ENCODE measurements at regions not wholly inside any gene's neighbourhood (a gene's known extent, or its start where the extent isn't known, plus 50 kb on each side); places are given as distances from the start of the nearest gene placed in this dataset.

DNA sequence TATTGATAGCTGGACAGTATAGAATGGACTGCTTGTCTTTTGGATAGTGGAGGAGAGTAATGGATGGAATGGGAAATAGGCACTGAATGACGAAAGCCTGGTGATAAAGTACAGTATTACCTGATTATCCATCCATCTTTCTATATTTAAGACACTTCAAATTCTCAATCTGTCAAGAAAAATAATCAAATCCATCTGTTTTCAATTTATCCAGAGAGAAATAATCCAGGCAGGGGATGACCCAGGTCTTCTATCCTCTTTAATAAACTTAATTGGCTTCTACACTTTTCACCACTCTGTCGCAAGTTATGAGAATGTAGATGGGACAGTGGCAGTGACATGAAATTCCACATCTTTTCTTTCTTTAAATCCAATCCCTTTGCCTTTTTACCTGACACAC, 420.3 kb upstream of the PDZRN3 start:
- Mint-ChIP-seq H3K9me3 (ENCODE audit: low read depth, unreplicated experiment) (peaks cover 8% of the 10 kb centered on the region), H3K36me3 (ENCODE audit: insufficient read depth, unreplicated experiment) (no peaks in the 10 kb centered on the region), H3K27me3 (ENCODE audit: unreplicated experiment) (no peaks in the 10 kb centered on the region), H3K4me3 (ENCODE audit: low read depth, unreplicated experiment) (no peak overlapping the region), H3K27ac (ENCODE audit: unreplicated experiment) (no peak overlapping the region), H3K4me1 (ENCODE audit: low read depth, unreplicated experiment) (no peaks in the 10 kb centered on the region)
- no peak for DNase-seq
- TF ChIP-seq, protein P1, sequence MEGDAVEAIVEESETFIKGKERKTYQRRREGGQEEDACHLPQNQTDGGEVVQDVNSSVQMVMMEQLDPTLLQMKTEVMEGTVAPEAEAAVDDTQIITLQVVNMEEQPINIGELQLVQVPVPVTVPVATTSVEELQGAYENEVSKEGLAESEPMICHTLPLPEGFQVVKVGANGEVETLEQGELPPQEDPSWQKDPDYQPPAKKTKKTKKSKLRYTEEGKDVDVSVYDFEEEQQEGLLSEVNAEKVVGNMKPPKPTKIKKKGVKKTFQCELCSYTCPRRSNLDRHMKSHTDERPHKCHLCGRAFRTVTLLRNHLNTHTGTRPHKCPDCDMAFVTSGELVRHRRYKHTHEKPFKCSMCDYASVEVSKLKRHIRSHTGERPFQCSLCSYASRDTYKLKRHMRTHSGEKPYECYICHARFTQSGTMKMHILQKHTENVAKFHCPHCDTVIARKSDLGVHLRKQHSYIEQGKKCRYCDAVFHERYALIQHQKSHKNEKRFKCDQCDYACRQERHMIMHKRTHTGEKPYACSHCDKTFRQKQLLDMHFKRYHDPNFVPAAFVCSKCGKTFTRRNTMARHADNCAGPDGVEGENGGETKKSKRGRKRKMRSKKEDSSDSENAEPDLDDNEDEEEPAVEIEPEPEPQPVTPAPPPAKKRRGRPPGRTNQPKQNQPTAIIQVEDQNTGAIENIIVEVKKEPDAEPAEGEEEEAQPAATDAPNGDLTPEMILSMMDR (IDR thresholded peaks at IDR 0.05; ENCODE audit: unreplicated experiment): no peak
- intact Hi-C loops (cut with micrococcal nuclease; ENCODE audit: unreplicated experiment): no loop called here
- BruUV-seq (replicated peaks): no TSS peak
- CTCF ChIA-PET: no interaction called here

DNA sequence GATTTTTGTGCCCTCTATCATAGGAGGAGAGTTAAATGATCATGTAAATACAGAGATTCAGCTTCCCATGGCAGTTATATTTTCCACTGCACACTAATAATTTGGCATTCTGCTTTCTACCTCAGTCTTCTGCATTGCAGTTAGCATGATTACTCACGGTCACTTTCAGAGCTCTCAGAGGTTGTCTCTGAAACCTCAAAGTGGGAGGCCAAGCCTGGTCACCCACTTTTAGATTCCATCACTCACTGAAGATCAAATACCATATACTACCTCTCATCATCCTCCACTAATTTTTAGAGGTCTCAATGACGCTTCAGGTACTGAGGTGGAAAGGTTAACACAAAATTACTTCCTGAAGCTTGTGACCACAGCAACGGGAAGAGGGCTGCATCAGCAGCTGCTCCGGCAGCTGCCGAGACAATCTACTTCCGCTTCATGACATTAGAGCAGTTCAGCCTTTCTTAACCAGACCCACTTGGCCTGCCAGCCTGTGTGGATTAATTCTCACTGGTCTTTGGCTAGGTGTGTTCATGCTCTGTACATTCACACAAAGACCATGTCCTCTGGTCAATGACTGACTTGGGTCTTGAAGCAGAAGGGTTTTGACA, 416.4 kb upstream of the PDZRN3 start:
- Mint-ChIP-seq H3K27me3 (ENCODE audit: unreplicated experiment) (no peaks in the 10 kb centered on the region), H3K36me3 (ENCODE audit: insufficient read depth, unreplicated experiment) (no peaks in the 10 kb centered on the region), H3K4me1 (ENCODE audit: low read depth, unreplicated experiment) (no peaks in the 10 kb centered on the region), H3K9me3 (ENCODE audit: low read depth, unreplicated experiment) (peaks cover 4% of the 10 kb centered on the region), H3K4me3 (ENCODE audit: low read depth, unreplicated experiment) (no peak overlapping the region), H3K27ac (ENCODE audit: unreplicated experiment) (no peak overlapping the region)
- TF ChIP-seq, protein P1 (IDR thresholded peaks at IDR 0.05; ENCODE audit: unreplicated experiment): no peak
- DNase-seq: no peak
- BruUV-seq (replicated peaks): no TSS peak
- intact Hi-C loops (cut with micrococcal nuclease; ENCODE audit: unreplicated experiment): no loop called here
- CTCF ChIA-PET: no interaction called here

DNA sequence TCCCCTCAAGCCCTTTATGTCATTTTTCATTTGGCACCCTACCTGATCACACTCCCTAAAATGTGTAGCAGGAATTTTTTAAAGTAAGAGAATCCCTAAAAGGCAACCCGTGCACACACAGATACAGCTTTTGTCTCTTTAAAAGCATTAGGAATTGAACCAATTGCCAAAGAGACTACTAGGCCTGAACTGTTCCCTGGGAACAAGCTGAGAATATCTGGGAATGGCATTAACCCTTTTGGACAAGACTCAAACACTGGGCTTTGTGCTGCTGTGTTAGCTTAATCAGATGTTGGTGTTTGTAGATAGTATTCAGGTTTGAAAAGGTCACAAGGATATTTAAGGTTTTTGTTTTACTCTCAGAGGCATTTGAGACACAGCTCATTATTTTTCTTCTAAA, 414.4 kb upstream of the PDZRN3 start:
- Mint-ChIP-seq H3K36me3 (ENCODE audit: insufficient read depth, unreplicated experiment) (no peaks in the 10 kb centered on the region), H3K27ac (ENCODE audit: unreplicated experiment) (no peak overlapping the region)
- CTCF ChIA-PET: no interaction called here

DNA sequence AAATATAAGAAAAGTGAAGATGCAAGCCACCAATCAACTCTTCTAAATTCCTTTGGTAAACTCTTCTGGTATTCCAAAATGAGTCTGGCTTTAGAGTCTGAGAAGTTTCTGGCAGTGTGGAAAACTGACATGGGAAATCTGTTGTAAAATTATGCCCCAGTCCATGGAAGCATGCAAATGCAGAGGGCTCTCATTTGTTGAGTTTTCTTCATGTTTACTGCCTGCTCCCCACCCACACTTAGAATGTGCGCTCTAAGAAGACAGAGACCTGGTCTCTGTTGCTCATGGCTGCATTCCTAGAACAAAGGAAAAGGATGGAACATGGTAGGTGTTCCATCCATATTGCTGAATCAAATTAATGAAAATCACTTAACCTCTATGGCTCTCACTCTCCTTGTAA, 411.8 kb upstream of the PDZRN3 start:
- Mint-ChIP-seq H3K4me1 (ENCODE audit: low read depth, unreplicated experiment) (no peaks in the 10 kb centered on the region), H3K36me3 (ENCODE audit: insufficient read depth, unreplicated experiment) (no peaks in the 10 kb centered on the region), H3K27ac (ENCODE audit: unreplicated experiment) (no peak overlapping the region), H3K9me3 (ENCODE audit: low read depth, unreplicated experiment) (peaks cover 3% of the 10 kb centered on the region), H3K4me3 (ENCODE audit: low read depth, unreplicated experiment) (no peak overlapping the region), H3K27me3 (ENCODE audit: unreplicated experiment) (no peaks in the 10 kb centered on the region)
- intact Hi-C loops (cut with micrococcal nuclease; ENCODE audit: unreplicated experiment): no loop called here
- CTCF ChIA-PET: no interaction called here
- DNase-seq: no peak
- no TSS peak for BruUV-seq (replicated peaks)
- TF ChIP-seq, protein P1 (IDR thresholded peaks at IDR 0.05; ENCODE audit: unreplicated experiment): no peak

More for the DNA sequence above, 414.4 kb upstream of the PDZRN3 start:
- no peaks in the 10 kb centered on the region for H3K4me1 Mint-ChIP-seq (ENCODE audit: low read depth, unreplicated experiment)
- no peak for DNase-seq
- no peaks in the 10 kb centered on the region for H3K27me3 Mint-ChIP-seq (ENCODE audit: unreplicated experiment)
- no peak overlapping the region for H3K4me3 Mint-ChIP-seq (ENCODE audit: low read depth, unreplicated experiment)
- intact Hi-C loops (cut with micrococcal nuclease; ENCODE audit: unreplicated experiment): no loop called here
- no TSS peak for BruUV-seq (replicated peaks)
- TF ChIP-seq, protein P1 (IDR thresholded peaks at IDR 0.05; ENCODE audit: unreplicated experiment): no peak
- H3K9me3 Mint-ChIP-seq (ENCODE audit: low read depth, unreplicated experiment): no peaks in the 10 kb centered on the region

All from Calu3 (cell line).